K562 (cell line): ENCODE measurements at regions not wholly inside any gene's neighbourhood (a gene's known extent, or its start where the extent isn't known, plus 50 kb on each side); places are given as distances from the start of the nearest gene placed in this dataset.
A peak's percentile ranks its signal among the peaks of the same experiment; 100 is the strongest.

Experiments used
- ATAC-seq: fragments of 200-7000 bp; cut with Tn5 transposase; 3 replicates; pipeline ENCODE4 v1.9.1; 2020; ENCODE audit warnings: moderate library complexity
- BruUV-seq: library from RNA; stranded (reverse); fragments of 400-500 nt; replicated peaks from 2 replicates; lab custom pipeline; 2021; lab: Mats Ljungman, UMichigan
- CTCF ChIA-PET: fragments of 300-600 bp; formaldehyde crosslinking; extraction: SDS; loops from one replicate; lab custom pipeline; 2021; ENCODE audit warnings: low intra/inter-chr PET ratio; lab: Yijun Ruan, JAX
- POLR2A ChIA-PET: fragments of 300-600, 350-650 bp; sonication (Branson Sonifier 250); formaldehyde crosslinking; extraction: SDS; loops from one replicate; lab custom pipeline; 2021; ENCODE audit warnings: antibody characterized with exemption, inconsistent platforms; lab: Yijun Ruan, JAX
- DNase-seq, 4 experiments: peaks; one replicate each; pipeline versions ENCODE4 v3.0.0 to v3.0.0-alpha.2; 2011 to 2018; ENCODE audit warnings: low spot score in 3 of 4, mixed read lengths in 3 of 4; ENCODE audit errors: extremely low read depth in 1 of 4
- FAIRE-seq: peaks from 2 replicates; lab custom pipeline; 2011; peaks lifted over from hg19 to GRCh38; lab: Jason Lieb, UNC
- H2AFZ ChIP-seq: 2 replicates; pipeline ENCODE4 v1.6.0; 2011; ENCODE audit warnings: low read depth, low read length, control low read depth, inconsistent platforms
- H3K27ac ChIP-seq: fragments of 200-600 bp; 3 replicates; pipeline ENCODE4 v1.8.0; 2011; ENCODE audit warnings: low read depth, mild to moderate bottlenecking, control low read depth, inconsistent platforms, low read length, moderate library complexity, mixed read lengths; ENCODE audit errors: extremely low read depth
- H3K27me3 ChIP-seq, 2 experiments: fragments of 300-600 bp in 1 of 2; 2 replicates in 1 of 2; 3 replicates in 1 of 2; pipeline versions ENCODE4 v1.6.0 to v1.8.0; 2011; ENCODE audit warnings: inconsistent platforms in 2 of 2, low read length in 2 of 2, mild to moderate bottlenecking in 1 of 2, mixed read lengths in 1 of 2, moderate library complexity in 1 of 2; ENCODE audit not compliant: control insufficient read depth in 2 of 2, insufficient read depth in 2 of 2
- H3K36me3 ChIP-seq: fragments of 300-600 bp; 3 replicates; pipeline ENCODE4 v1.8.0; 2011; ENCODE audit warnings: mild to moderate bottlenecking, low read length, inconsistent platforms; ENCODE audit not compliant: control insufficient read depth, insufficient read depth
- H3K4me1 ChIP-seq, 2 experiments: fragments of 200-600 bp in 1 of 2; replicated peaks in 1 of 2; 2 replicates in 1 of 2; 3 replicates in 1 of 2; pipeline versions ENCODE4 v1.5.1 to v1.8.0; 2011; ENCODE audit warnings: inconsistent platforms in 2 of 2, low read length in 2 of 2, mild to moderate bottlenecking in 1 of 2, mixed read lengths in 1 of 2, moderate library complexity in 1 of 2; ENCODE audit not compliant: control insufficient read depth in 2 of 2, insufficient read depth in 2 of 2
- H3K4me2 ChIP-seq: 2 replicates; pipeline ENCODE4 v1.6.1; 2011; ENCODE audit warnings: low read length, control low read depth, inconsistent platforms, mixed read lengths; ENCODE audit not compliant: insufficient read depth
- H3K4me3 ChIP-seq: fragments of 200-600 bp; sonication (generic), shearing (Covaris generic); 2 replicates; pipeline ENCODE4 v1.5.1; 2016; ENCODE audit warnings: control low read depth, inconsistent platforms
- H3K79me2 ChIP-seq: fragments of 200-600 bp; 3 replicates; pipeline ENCODE4 v1.8.0; 2011; ENCODE audit warnings: low read length, inconsistent platforms; ENCODE audit not compliant: control insufficient read depth, insufficient read depth
- H3K9ac ChIP-seq, 2 experiments: 2 replicates each; pipeline versions ENCODE4 v1.6.0 to v1.6.1; 2011; ENCODE audit warnings: low read depth in 2 of 2, low read length in 2 of 2, control low read depth in 1 of 2, inconsistent platforms in 1 of 2, mild to moderate bottlenecking in 1 of 2, mixed read lengths in 1 of 2; ENCODE audit not compliant: insufficient read depth in 1 of 2
- H3K9me1 ChIP-seq: one replicate; pipeline ENCODE4 v1.6.0; 2011; ENCODE audit warnings: inconsistent platforms, mild to moderate bottlenecking, low read length, moderate library complexity; ENCODE audit not compliant: control insufficient read depth, insufficient read depth
- H3K9me3 ChIP-seq: replicated peaks from 2 replicates; pipeline ENCODE4 v1.5.1; 2011; ENCODE audit warnings: low read depth, low read length, inconsistent platforms; ENCODE audit not compliant: control insufficient read depth, insufficient read depth
- H4K20me1 ChIP-seq: replicated peaks from 2 replicates; pipeline ENCODE4 v1.6.1; 2011; ENCODE audit warnings: low read length, inconsistent platforms, mixed read lengths; ENCODE audit not compliant: control insufficient read depth, insufficient read depth
- CAMTA2 ChIP-seq: fragments of 250-450 bp; sonication (Bioruptor Pico); conservative IDR thresholded peaks from 2 replicates; pipeline ENCODE4 v1.5.1; 2022
- CTCFL ChIP-seq: IDR thresholded peaks from 2 replicates; pipeline ENCODE4 v1.6.1; 2011; ENCODE audit warnings: borderline replicate concordance, low read depth, mild to moderate bottlenecking, moderate library complexity, low read length; ENCODE audit not compliant: insufficient read depth, poor library complexity, severe bottlenecking
- ETS1 ChIP-seq: conservative IDR thresholded peaks from 2 replicates; pipeline ENCODE4 v1.6.1; 2011; ENCODE audit warnings: low read depth, mild to moderate bottlenecking, low read length; ENCODE audit not compliant: control insufficient read depth
- ETV5 ChIP-seq: sonication (generic); formaldehyde crosslinking; IDR thresholded peaks from 2 replicates; pipeline ENCODE4 v1.4.0; 2020; ENCODE audit warnings: low read depth, mild to moderate bottlenecking, missing genetic modification reagents
- IFI16 ChIP-seq: fragments of 250-450 bp; sonication (Bioruptor Pico); IDR thresholded peaks from 2 replicates; pipeline ENCODE4 v2.1.2; 2022; ENCODE audit warnings: mild to moderate bottlenecking, inconsistent platforms
- NELFE ChIP-seq: IDR thresholded peaks from 2 replicates; pipeline ENCODE4 v1.6.1; 2011; ENCODE audit warnings: mild to moderate bottlenecking; ENCODE audit not compliant: insufficient read depth, insufficient read length
- NFIC ChIP-seq: fragments of 450-650 bp; IDR thresholded peaks from 2 replicates; pipeline ENCODE4 v1.6.1; 2017; ENCODE audit warnings: mild to moderate bottlenecking, inconsistent platforms
- PHF21A ChIP-seq: fragments of 450-650 bp; IDR thresholded peaks from 2 replicates; pipeline ENCODE4 v1.6.1; 2017; ENCODE audit warnings: low read depth, borderline replicate concordance
- TBP ChIP-seq: optimal IDR thresholded peaks from 2 replicates; pipeline ENCODE3; 2011; ENCODE audit warnings: low read depth, low read length, improper control_type of control experiment
- TFE3 ChIP-seq: fragments of 450-650 bp; formaldehyde crosslinking; IDR thresholded peaks from 2 replicates; pipeline ENCODE4 v1.4.0; 2020; ENCODE audit warnings: mild to moderate bottlenecking, mixed read lengths
- THAP12 ChIP-seq: fragments of 250-450 bp; sonication (Bioruptor Pico); IDR thresholded peaks from 2 replicates; pipeline ENCODE4 v1.9.0; 2021; ENCODE audit warnings: mild to moderate bottlenecking, inconsistent platforms
- ZFP1 ChIP-seq: fragments of 450-650 bp; formaldehyde crosslinking; IDR thresholded peaks from 2 replicates; pipeline ENCODE4 v1.4.0; 2020; ENCODE audit warnings: mild to moderate bottlenecking, mixed read lengths
- ZNF134 ChIP-seq: fragments of 250-450 bp; sonication (Bioruptor Pico); conservative IDR thresholded peaks from 2 replicates; pipeline ENCODE4 v1.4.0; 2020
- ZNF354B ChIP-seq: fragments of 250-450 bp; sonication (Bioruptor Pico); IDR thresholded peaks from 2 replicates; pipeline ENCODE4 v1.4.0; 2020
- ZNF384 ChIP-seq: IDR thresholded peaks from 2 replicates; pipeline ENCODE4 v1.6.1; 2012; ENCODE audit warnings: low read depth, low read length, improper control_type of control experiment
- ZSCAN29 ChIP-seq: fragments of 450-650 bp; IDR thresholded peaks from 2 replicates; pipeline ENCODE4 v1.6.1; 2017
- WGBS: fragments of 100-300 bp; shearing (Covaris generic); methylation state at CpG from one replicate; pipeline ENCODE4 v1.1.6; 2016; ENCODE audit warnings: low coverage, mixed read lengths; ENCODE audit not compliant: insufficient coverage; ENCODE audit errors: missing lambda C conversion rate; 5-methylcytosine and 5-hydroxymethylcytosine counted together
- in situ Hi-C: fragments of 300-500 bp; cut with MboI; formaldehyde crosslinking; loops from 4 replicates; pipeline ENCODE4 v1.15.0; 2018; ENCODE audit warnings: inconsistent platforms, mixed read lengths
- intact Hi-C: fragments of 100-400 bp; cut with micrococcal nuclease; formaldehyde crosslinking; loops from 2 replicates; pipeline ENCODE4 v1.14.2; 2022

- Histone ChIP-seq H3K4me3 (no peak overlapping the region), H3K4me1 (peaks cover 0 to 8% of the 10 kb centered on the region in 2 experiments; a peak in 1 of 5 replicates), H3K36me3 (no peaks in the 10 kb centered on the region), H3K79me2 (no peaks in the 10 kb centered on the region), H3K9me3 (no peaks in the 10 kb centered on the region), H2AFZ (0 out of 2 replicates have a peak overlapping the region, but pooled peaks have one; percentile 25), H4K20me1 (no peaks in the 10 kb centered on the region), H3K27me3 (no peaks in the 10 kb centered on the region), H3K27ac (no peak overlapping the region), H3K9ac (no peak overlapping the region), H3K9me1 (no peaks in the 10 kb centered on the region), H3K4me2 (no peak overlapping the region)
- 54% methylated on average over 5 of the region's 5 CpGs for WGBS
- in situ Hi-C loops, result no loop called here
- ChIA-PET CTCF (no interaction called here), POLR2A (interaction anchor here (1.1 to 1.9 kb wide), 4 partner anchors 8 to 28 kb away, joined by 4 to 10 read pairs (median 5); no protein-coding TSS in a partner anchor)
- DNase-seq (no peak), FAIRE-seq (no peak), ATAC-seq (peak; percentile 44; the same call in 2 of the 3 replicates)
- intact Hi-C loops, result no loop called here
- BruUV-seq, result no TSS peak
- TF ChIP-seq ETV5 (CRISPR knock-in tag), result no peak
- TF ChIP-seq PHF21A, result no peak
- TF ChIP-seq IFI16 (CRISPR knock-in tag), result no peak
- no peak for TF ChIP-seq ZSCAN29
- TF ChIP-seq THAP12 (CRISPR knock-in tag), result no peak
- no peak for TF ChIP-seq NELFE
- TF ChIP-seq TFE3 (CRISPR knock-in tag), result no peak
- TF ChIP-seq ZNF354B, result no peak
- no peak for TF ChIP-seq ETS1
- TF ChIP-seq ZFP1 (CRISPR knock-in tag), result no peak
- no peak for TF ChIP-seq TBP
- no peak for TF ChIP-seq ZNF134 (CRISPR knock-in tag)
- no peak for TF ChIP-seq NFIC
- TF ChIP-seq CTCFL, result no peak
- TF ChIP-seq ZNF384, result no peak
- TF ChIP-seq CAMTA2 (CRISPR knock-in tag), result no peak
These were observed 67.0 kb upstream of the SERTAD2 start for GRCh38 chr2:64720535-64721319.
